Neural cell (in vitro differentiated cells): ENCODE measurements at regions not wholly inside any gene's neighbourhood (a gene's known extent, or its start where the extent isn't known, plus 50 kb on each side); places are given as distances from the start of the nearest gene placed in this dataset.
"Not testable (repeated sequence)": the region's sequence is repeated elsewhere in the genome, so short reads cannot be mapped to it uniquely, and the experiment has no call there.

Experiments used
- H2AFZ ChIP-seq: fragments of 200-600, 300-800 bp; sonication (generic), shearing (Covaris generic); 2 replicates; pipeline ENCODE4 v1.6.0; 2014; ENCODE audit warnings: low read depth, mild to moderate bottlenecking, antibody characterized with exemption, low read length, moderate library complexity
- H3F3A ChIP-seq: fragments of 200-600 bp; shearing (Covaris generic); 2 replicates; pipeline ENCODE4 v1.6.1; 2016; ENCODE audit warnings: mild to moderate bottlenecking, moderate library complexity, mixed read lengths, antibody characterized with exemption, low read length; ENCODE audit not compliant: insufficient read depth, poor library complexity, severe bottlenecking
- H3K27ac ChIP-seq: fragments of 200-600, 300-800 bp; sonication (generic), shearing (Covaris generic); 2 replicates; pipeline ENCODE4 v1.5.1; 2014; ENCODE audit warnings: mild to moderate bottlenecking, low read length, moderate library complexity
- H3K27me3 ChIP-seq: fragments of 300-800, 200-600 bp; sonication (generic), shearing (Covaris generic); 2 replicates; pipeline ENCODE4 v1.6.0; 2014; ENCODE audit warnings: mild to moderate bottlenecking, low read depth, low read length, moderate library complexity; ENCODE audit not compliant: insufficient read depth
- H3K36me3 ChIP-seq: fragments of 300-800, 200-600 bp; sonication (generic), shearing (Covaris generic); 2 replicates; pipeline ENCODE4 v1.5.1; 2014; ENCODE audit warnings: mild to moderate bottlenecking, antibody characterized with exemption, low read length, moderate library complexity; ENCODE audit not compliant: insufficient read depth
- H3K4me2 ChIP-seq: fragments of 300-800, 200-600 bp; sonication (generic), shearing (Covaris generic); 2 replicates; pipeline ENCODE4 v1.6.0; 2014; ENCODE audit warnings: mild to moderate bottlenecking, low read length
- H3K4me3 ChIP-seq: fragments of 300-800, 200-600 bp; sonication (generic), shearing (Covaris generic); 2 replicates; pipeline ENCODE4 v1.5.1; 2014; ENCODE audit warnings: mild to moderate bottlenecking, low read length, moderate library complexity
- H3K79me2 ChIP-seq: fragments of 200-600 bp; shearing (Covaris generic); replicated peaks from 2 replicates; pipeline ENCODE4 v1.6.0; 2014; ENCODE audit warnings: mild to moderate bottlenecking, low read length, moderate library complexity; ENCODE audit not compliant: insufficient read depth
- H3K9ac ChIP-seq: fragments of 300-800, 200-600 bp; sonication (generic), shearing (Covaris generic); 2 replicates; pipeline ENCODE4 v1.6.1; 2016; ENCODE audit warnings: mild to moderate bottlenecking, low read length, mixed read lengths
- H3K9me2 ChIP-seq: fragments of 200-600 bp; shearing (Covaris generic); 2 replicates; pipeline ENCODE4 v1.6.1; 2016; ENCODE audit warnings: mild to moderate bottlenecking, low read length, mixed read lengths; ENCODE audit not compliant: insufficient read depth
- H3K9me3 ChIP-seq: fragments of 200-600, 300-800 bp; sonication (generic), shearing (Covaris generic); 2 replicates; pipeline ENCODE4 v1.6.1; 2016; ENCODE audit warnings: mild to moderate bottlenecking, mixed run types, low read length, moderate library complexity, mixed read lengths
- H4K20me1 ChIP-seq: fragments of 200-600 bp; shearing (Covaris generic); 2 replicates; pipeline ENCODE4 v1.6.1; 2016; ENCODE audit warnings: mild to moderate bottlenecking, mixed run types; ENCODE audit not compliant: insufficient read depth
- CTCF ChIP-seq: fragments of 450-650 bp; IDR thresholded peaks from 2 replicates; pipeline ENCODE4 v1.5.1; 2014; ENCODE audit warnings: antibody characterized with exemption, mild to moderate bottlenecking, moderate library complexity; ENCODE audit not compliant: poor library complexity, severe bottlenecking
- EP300 ChIP-seq: fragments of 450-650 bp; conservative IDR thresholded peaks from 2 replicates; pipeline ENCODE4 v1.6.1; 2014; ENCODE audit warnings: antibody characterized with exemption, mild to moderate bottlenecking, moderate library complexity; ENCODE audit not compliant: poor library complexity, severe bottlenecking
- EZH2 ChIP-seq: fragments of 200-600, 300-800 bp; shearing (Covaris generic), sonication (generic); IDR thresholded peaks from 2 replicates; pipeline ENCODE4 v1.6.1; 2014; ENCODE audit warnings: antibody characterized with exemption, low read length, borderline replicate concordance, mild to moderate bottlenecking; ENCODE audit not compliant: insufficient read depth, poor library complexity, severe bottlenecking
- MXI1 ChIP-seq: fragments of 450-650 bp; conservative IDR thresholded peaks from 2 replicates; pipeline ENCODE4 v1.6.1; 2014; ENCODE audit warnings: antibody characterized with exemption, mild to moderate bottlenecking; ENCODE audit not compliant: poor library complexity, severe bottlenecking
- POLR2AphosphoS5 ChIP-seq: IDR thresholded peaks from 2 replicates; pipeline ENCODE4 v1.6.1; 2012
- RAD21 ChIP-seq: fragments of 450-650 bp; conservative IDR thresholded peaks from 2 replicates; pipeline ENCODE4 v1.6.1; 2014; ENCODE audit warnings: antibody characterized with exemption, mild to moderate bottlenecking, moderate library complexity
- REST ChIP-seq: IDR thresholded peaks from 2 replicates; pipeline ENCODE4 v1.6.1; 2012; ENCODE audit warnings: borderline replicate concordance
- SMC3 ChIP-seq: fragments of 450-650 bp; conservative IDR thresholded peaks from 2 replicates; pipeline ENCODE4 v1.6.1; 2014; ENCODE audit warnings: antibody characterized with exemption, mild to moderate bottlenecking, moderate library complexity; ENCODE audit not compliant: poor library complexity
- TAF1 ChIP-seq: IDR thresholded peaks from 2 replicates; pipeline ENCODE4 v1.6.1; 2012; ENCODE audit warnings: low read depth

- Histone ChIP-seq H3K9me3 (peaks cover 5% of the 10 kb centered on the region), H3K36me3 (no peaks in the 10 kb centered on the region), H3K9me2 (no peaks in the 10 kb centered on the region), H3K4me2 (no peak overlapping the region), H3K9ac (no peak overlapping the region), H4K20me1 (no peaks in the 10 kb centered on the region), H3K4me3 (no peak overlapping the region), H3K27ac (no peak overlapping the region), H3F3A (no peaks in the 10 kb centered on the region), H3K27me3 (no peaks in the 10 kb centered on the region), H3K79me2 (no peaks in the 10 kb centered on the region), H2AFZ (no peak overlapping the region)
- no peak for TF ChIP-seq EZH2
- TF ChIP-seq RAD21: no peak
Measured at GRCh38 chr5:27748847-27749246, 710.5 kb upstream of the CDH9 start.

- H3K27me3 ChIP-seq, H3K36me3 ChIP-seq, H2AFZ ChIP-seq, H3K4me2 ChIP-seq, H3K27ac ChIP-seq, H3K9ac ChIP-seq, H4K20me1 ChIP-seq, H3F3A ChIP-seq, H3K9me2 ChIP-seq, H3K4me3 ChIP-seq, H3K9me3 ChIP-seq, H3K79me2 ChIP-seq: not testable (repeated sequence)
Measured at GRCh38 chr5:27743383-27743979, 705.1 kb upstream of the CDH9 start.

- H3K36me3 ChIP-seq: no peaks in the 10 kb centered on the region
- H3K79me2 ChIP-seq: no peaks in the 10 kb centered on the region
- no peak overlapping the region for H2AFZ ChIP-seq
- H3K9ac ChIP-seq: no peak overlapping the region
- no peaks in the 10 kb centered on the region for H4K20me1 ChIP-seq
- no peaks in the 10 kb centered on the region for H3K9me3 ChIP-seq
- no peaks in the 10 kb centered on the region for H3K27me3 ChIP-seq
- H3K9me2 ChIP-seq: no peaks in the 10 kb centered on the region
- H3K27ac ChIP-seq: no peak overlapping the region
- no peak overlapping the region for H3K4me2 ChIP-seq
- H3F3A ChIP-seq: no peaks in the 10 kb centered on the region
- H3K4me3 ChIP-seq: no peak overlapping the region
- no peak for TF ChIP-seq SMC3
- TF ChIP-seq EP300: no peak
- no peak for TF ChIP-seq EZH2
Measured at GRCh38 chr5:27742805-27743204, 704.4 kb upstream of the CDH9 start.

GRCh38 chr5:27734838-27735237, 696.5 kb upstream of the CDH9 start:
- no peak for TF ChIP-seq TAF1
- no peak for TF ChIP-seq EP300
- no peak for TF ChIP-seq CTCF
- no peak for TF ChIP-seq RAD21
- TF ChIP-seq POLR2AphosphoS5: no peak
- no peak for TF ChIP-seq MXI1
- TF ChIP-seq REST: no peak
- no peak for TF ChIP-seq EZH2
- TF ChIP-seq SMC3: no peak

More at GRCh38 chr5:27734838-27735237, 696.5 kb upstream of the CDH9 start:
- H3K79me2 ChIP-seq: no peaks in the 10 kb centered on the region
- no peaks in the 10 kb centered on the region for H3F3A ChIP-seq
- H2AFZ ChIP-seq: no peak overlapping the region
- H3K27ac ChIP-seq: no peak overlapping the region
- no peak overlapping the region for H3K4me2 ChIP-seq
- H3K36me3 ChIP-seq: no peaks in the 10 kb centered on the region
- H3K9ac ChIP-seq: no peak overlapping the region
- no peak overlapping the region for H3K4me3 ChIP-seq
- H3K9me2 ChIP-seq: no peaks in the 10 kb centered on the region
- no peaks in the 10 kb centered on the region for H3K9me3 ChIP-seq
- no peaks in the 10 kb centered on the region for H4K20me1 ChIP-seq
- H3K27me3 ChIP-seq: no peaks in the 10 kb centered on the region
